RWPE1 (cell line): ENCODE measurements at regions not wholly inside any gene's neighbourhood (a gene's known extent, or its start where the extent isn't known, plus 50 kb on each side); places are given as distances from the start of the nearest gene placed in this dataset.

Experiments
- CTCF ChIA-PET: fragments of 350-600 bp; sonication (Branson Sonifier 250); formaldehyde crosslinking; extraction: SDS; loops from one replicate; lab custom pipeline; 2021; lab: Yijun Ruan, JAX
- POLR2A ChIA-PET: fragments of 400-600 bp; formaldehyde crosslinking; extraction: SDS; loops from one replicate; lab custom pipeline; 2020; ENCODE audit warnings: antibody characterized with exemption; ENCODE audit not compliant: low non-redundant PET; lab: Yijun Ruan, JAX
- DNase-seq: peaks from one replicate; pipeline ENCODE4 v3.0.0; 2012; ENCODE audit warnings: low spot score
- H3K27ac ChIP-seq: fragments of 450-650 bp; 2 replicates; pipeline ENCODE4 v1.5.1; 2017
- CTCF ChIP-seq: fragments of 450-650 bp; conservative IDR thresholded peaks from 2 replicates; pipeline ENCODE4 v1.5.1; 2017; ENCODE audit warnings: low read depth, mild to moderate bottlenecking

- DNase-seq: no peak
- no peak overlapping the region for H3K27ac ChIP-seq
- ChIA-PET CTCF (no interaction called here), POLR2A (no interaction called here)
- TF ChIP-seq CTCF: no peak
These were observed 416.9 kb upstream of the ID2 start for GRCh38 chr2:8264981-8265380.

DNA sequence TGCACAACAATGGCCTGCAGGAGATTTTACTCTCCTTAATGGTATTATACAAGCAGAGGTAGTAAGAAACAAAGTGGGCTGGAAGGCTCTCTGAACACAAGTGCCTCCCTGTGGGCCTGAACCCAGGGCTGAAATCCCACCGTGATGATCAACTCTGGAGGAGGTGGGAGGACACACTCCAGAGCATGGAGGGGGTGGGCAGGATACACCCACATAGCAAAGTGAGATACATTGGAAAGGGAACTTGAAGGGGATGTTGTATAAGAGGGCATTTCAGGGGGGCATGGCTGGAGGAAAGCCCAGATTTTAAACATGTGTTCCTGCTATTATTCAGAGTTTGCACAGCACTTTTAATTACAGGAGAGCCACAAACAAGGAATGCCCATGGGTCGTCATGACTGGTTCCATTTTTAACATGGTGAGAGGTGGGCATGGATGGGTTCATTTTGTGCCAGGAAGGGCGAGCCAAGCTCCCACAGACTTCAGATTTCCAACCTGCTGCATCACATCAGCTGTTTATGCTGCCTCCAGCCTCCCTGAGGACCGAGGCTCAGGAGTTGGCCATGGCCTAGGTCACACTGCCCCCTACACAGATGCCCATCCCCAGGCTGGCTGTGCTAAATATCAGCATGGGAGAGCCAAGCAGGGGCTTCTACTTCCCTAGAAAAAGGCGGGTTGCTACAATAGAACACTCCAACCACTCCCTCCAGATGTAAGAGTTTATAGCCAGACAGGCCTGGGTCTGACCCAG lies 416.2 kb upstream of the ID2 start:
- no peak for TF ChIP-seq CTCF
- POLR2A ChIA-PET: no interaction called here
- no peak for DNase-seq
- no peak overlapping the region for H3K27ac ChIP-seq
- CTCF ChIA-PET: interaction anchor here (0.7 kb wide), 2 partner anchors 125 to 431 kb away, joined by 3 to 4 read pairs; no protein-coding TSS in a partner anchor

GRCh38 chr2:8266563-8266962 lies 415.3 kb upstream of the ID2 start:
- DNase-seq: no peak
- ChIA-PET POLR2A (interaction anchor here (0.6 kb wide), 1 partner anchor 833 kb away, joined by 3 read pairs; no protein-coding TSS in a partner anchor), CTCF (interaction anchor here (0.7 kb wide), 2 partner anchors 431 to 825 kb away, joined by 3 to 4 read pairs; no protein-coding TSS in a partner anchor)
- TF ChIP-seq CTCF: no peak
- no peak overlapping the region for H3K27ac ChIP-seq

DNA sequence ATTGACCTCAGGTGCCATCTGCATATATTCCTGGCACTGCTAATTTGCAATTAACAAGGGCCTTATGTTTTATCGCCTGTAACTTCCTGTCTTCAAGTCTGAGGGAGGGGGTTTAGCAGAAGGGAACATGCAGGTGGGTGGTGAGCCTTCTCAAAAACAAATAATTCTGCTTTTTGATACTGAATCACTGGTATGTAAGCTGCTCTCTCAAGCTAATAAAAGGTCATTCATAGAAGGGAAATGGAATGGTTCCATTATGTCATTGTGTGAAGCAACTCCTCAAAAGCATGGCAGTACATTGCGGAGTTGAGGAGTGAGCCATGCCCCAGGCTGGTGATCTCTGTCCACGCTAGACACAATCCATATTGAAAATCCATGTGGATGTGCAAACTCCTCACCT lies 414.8 kb upstream of the ID2 start:
- H3K27ac ChIP-seq: no peak overlapping the region
- TF ChIP-seq CTCF: no peak
- CTCF ChIA-PET: interaction anchor here (0.7 kb wide), 1 partner anchor 825 kb away, joined by 3 read pairs; no protein-coding TSS in a partner anchor
- no peak for DNase-seq
- POLR2A ChIA-PET: no interaction called here

GRCh38 chr2:8267721-8268120 lies 414.1 kb upstream of the ID2 start:
- no peak for DNase-seq
- no peak for TF ChIP-seq CTCF
- no peak overlapping the region for H3K27ac ChIP-seq
- CTCF ChIA-PET: no interaction called here
- POLR2A ChIA-PET: no interaction called here

- POLR2A ChIA-PET: no interaction called here
- DNase-seq: no peak
- no peak for TF ChIP-seq CTCF
- CTCF ChIA-PET: no interaction called here
- no peak overlapping the region for H3K27ac ChIP-seq
These were observed 413.6 kb upstream of the ID2 start for GRCh38 chr2:8268172-8268783.
